Stimulated activated CD8-positive, alpha-beta memory T cell treated with anti-CD3 and anti-CD28 coated beads, Interleukin-12 subunit alpha, Interleukin-12 subunit beta, amount 100 ng/mL, for 24 hours (primary cell): ENCODE measurements at regions not wholly inside any gene's neighbourhood (a gene's known extent, or its start where the extent isn't known, plus 50 kb on each side); places are given as distances from the start of the nearest gene placed in this dataset.
"Not testable (repeated sequence)": the region's sequence is repeated elsewhere in the genome, so short reads cannot be mapped to it uniquely, and the experiment has no call there.

Experiments used
- DNase-seq: peaks from one replicate; pipeline ENCODE4 v3.0.0-alpha.2; 2020; ENCODE audit errors: extremely low read depth

DNA sequence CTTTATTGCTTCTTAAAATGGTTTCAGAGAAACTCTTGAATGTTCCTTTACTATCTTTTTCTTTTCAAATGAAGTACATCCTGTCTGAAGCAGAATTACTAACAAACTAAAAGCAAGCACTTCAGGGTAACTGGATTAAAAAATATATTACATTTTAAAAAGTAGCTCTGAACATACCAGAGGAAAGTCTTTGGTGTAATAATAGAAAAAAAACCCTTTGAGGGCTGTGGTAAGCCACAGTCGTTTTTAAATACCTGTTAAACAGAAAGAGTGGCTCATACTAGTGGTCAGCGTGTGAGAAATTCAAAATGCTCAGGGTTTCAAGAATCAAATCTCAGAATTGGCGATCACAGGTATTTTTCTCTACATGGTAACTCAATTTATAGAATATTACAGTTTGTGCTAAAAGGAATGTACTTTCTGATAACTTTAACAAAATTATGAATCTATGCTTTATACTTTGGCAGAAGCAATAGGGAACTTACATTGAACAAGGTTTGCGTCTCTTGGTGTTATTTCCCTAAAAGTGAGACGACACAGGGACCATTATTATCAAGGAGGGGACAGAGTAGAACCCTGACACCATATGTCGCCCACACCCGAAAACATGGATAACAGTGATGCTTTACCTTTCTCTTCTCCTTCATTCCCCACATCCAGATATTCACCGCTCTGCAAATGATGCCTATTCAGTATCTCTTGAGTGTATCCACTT lies 97.0 kb upstream of the DPH5 start:
- no peak for DNase-seq

- no peak for DNase-seq
These were observed 96.4 kb upstream of the DPH5 start for GRCh38 chr1:101121975-101122374.

- DNase-seq = no peak
These were observed 95.9 kb upstream of the DPH5 start for GRCh38 chr1:101121504-101121903.

DNA sequence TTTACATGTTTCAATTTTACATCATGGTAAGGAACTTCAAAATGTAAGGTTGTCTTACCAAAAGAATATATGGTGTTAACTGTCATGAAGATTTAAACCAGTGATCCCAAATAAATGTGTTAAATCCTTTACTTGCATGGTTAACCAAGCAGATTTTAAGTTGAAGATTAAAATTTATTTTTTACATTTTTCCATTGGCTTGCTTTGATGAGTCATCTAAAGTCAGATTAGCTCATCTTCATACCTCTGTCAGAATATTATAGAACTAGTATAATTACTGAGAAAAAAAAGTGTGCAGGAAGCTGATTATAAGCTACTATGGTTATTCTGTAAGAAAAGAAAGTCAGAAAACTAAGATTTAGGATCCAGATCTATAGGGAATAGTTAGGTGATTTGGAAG lies 95.3 kb upstream of the DPH5 start:
- DNase-seq = no peak

- DNase-seq = no peak
These were observed 93.7 kb upstream of the DPH5 start for GRCh38 chr1:101119289-101119688.

GRCh38 chr1:101116006-101116405 lies 90.4 kb upstream of the DPH5 start:
- no peak for DNase-seq

GRCh38 chr1:101115112-101115511 lies 89.5 kb upstream of the DPH5 start:
- DNase-seq = no peak

DNA sequence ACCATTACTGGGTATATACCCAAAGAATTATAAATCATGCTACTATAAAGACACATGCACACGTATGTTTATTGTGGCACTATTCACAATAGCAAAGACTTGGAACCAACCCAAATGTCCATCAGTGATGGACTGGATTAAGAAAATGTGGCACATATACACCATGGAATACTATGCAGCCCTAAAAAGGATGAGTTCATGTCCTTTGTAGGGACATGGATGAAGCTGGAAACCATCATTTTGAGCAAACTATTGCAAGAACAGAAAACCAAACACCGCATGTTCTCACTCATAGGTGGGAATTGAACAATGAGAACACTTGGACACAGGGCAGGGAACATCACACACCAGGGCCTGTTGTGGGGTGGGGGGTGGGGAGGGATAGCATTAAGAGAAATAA lies 88.5 kb upstream of the DPH5 start:
- not testable (repeated sequence) for DNase-seq

DNA sequence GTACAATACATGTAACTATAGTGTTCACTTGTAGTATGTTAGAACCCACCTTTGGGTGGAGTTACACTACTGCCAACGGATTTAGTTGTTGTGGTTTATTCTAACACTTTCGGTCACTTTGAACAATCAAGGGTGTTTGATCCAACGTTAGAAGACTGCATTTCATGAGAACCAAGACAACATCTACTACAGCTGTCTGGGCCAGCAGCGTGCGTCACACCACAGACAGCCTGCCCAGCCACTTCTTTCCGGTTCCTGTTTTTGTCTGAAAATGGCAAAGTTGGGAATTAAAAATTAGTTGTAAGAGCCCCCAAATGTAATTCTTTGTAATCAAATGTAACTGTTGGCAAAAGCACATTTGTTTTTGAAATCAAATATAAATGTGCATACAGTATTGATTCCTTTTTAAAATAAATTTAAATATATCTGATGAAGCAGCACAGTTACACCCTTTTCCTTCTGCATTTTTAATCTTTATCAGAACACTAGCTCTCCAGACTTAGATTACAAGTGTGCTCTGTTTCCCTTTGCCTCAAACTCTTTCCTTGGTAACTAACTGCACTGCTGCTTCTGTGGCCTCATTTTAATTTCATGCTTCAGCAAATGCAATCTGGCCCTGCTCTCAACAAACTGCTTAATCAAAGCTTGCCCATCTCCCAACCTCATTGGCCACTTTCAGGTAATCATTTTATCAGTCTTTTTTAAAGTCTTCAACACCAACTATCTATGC lies 86.6 kb upstream of the DPH5 start:
- DNase-seq = no peak

DNA sequence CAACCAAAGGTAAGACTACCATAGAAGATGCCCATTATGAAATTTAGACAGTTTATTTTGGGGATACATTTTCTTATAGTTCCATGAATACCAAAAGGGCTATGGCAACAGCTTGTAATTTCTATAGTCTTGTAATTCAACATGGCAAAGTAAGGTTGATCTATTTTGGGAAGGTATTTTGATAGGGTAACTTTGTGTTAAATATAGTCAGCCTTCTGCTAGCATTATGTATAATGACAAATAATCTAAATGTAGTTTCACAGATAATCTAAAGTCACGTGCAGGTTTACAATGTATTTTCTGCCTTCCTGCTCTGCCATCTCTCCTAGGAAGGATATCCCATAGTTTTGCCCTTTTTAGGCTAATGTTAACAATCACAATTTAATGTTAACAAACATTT lies 85.9 kb upstream of the DPH5 start:
- DNase-seq = no peak

GRCh38 chr1:101109791-101110190 lies 84.2 kb upstream of the DPH5 start:
- DNase-seq = no peak

- DNase-seq = no peak
These were observed 82.5 kb upstream of the DPH5 start for GRCh38 chr1:101108111-101108500.

GRCh38 chr1:101107496-101108110 lies 82.0 kb upstream of the DPH5 start:
- DNase-seq = no peak

GRCh38 chr1:101105877-101106276 lies 80.3 kb upstream of the DPH5 start:
- no peak for DNase-seq

GRCh38 chr1:101102426-101103156 lies 77.0 kb upstream of the DPH5 start:
- DNase-seq = no peak

GRCh38 chr1:101101360-101101759 lies 75.8 kb upstream of the DPH5 start:
- DNase-seq = no peak

DNA sequence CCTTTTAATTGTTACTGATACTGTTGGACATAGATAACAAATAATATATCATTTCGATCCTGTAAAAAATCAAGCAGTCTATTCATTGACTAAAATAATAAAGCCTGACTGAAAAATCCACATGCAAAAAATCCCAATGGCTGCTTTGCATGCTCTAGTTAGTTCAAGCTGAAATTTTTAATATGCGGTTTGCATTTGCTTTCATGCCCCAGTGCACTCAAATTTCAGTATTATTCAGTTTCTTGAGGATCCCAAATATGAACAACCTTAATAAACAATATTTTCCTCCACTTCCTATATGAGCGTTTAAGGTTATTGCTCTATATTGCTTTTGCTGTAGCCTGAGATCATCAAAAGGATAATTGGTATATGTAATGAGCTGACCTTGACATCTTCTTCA lies 75.1 kb upstream of the DPH5 start:
- DNase-seq = no peak

DNA sequence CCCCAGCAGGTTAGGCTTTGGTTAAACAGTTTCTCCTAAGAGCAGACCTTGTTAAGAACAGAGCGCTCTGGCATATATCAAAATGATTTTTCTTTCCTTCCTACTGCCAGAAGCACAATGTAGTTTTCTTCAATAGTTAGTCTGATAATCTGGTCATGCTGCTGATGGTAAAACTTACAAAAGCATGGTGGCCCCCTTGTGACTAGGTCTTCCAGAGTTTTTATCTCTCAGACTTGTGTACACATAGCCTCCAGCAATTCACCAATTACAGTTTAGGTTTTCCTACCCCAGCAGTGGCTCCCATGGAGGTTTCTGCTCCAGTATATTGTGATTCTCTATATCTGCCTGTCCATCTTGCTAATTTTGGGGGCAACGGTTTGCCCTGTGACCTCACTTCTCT lies 73.3 kb upstream of the DPH5 start:
- DNase-seq = no peak

DNA sequence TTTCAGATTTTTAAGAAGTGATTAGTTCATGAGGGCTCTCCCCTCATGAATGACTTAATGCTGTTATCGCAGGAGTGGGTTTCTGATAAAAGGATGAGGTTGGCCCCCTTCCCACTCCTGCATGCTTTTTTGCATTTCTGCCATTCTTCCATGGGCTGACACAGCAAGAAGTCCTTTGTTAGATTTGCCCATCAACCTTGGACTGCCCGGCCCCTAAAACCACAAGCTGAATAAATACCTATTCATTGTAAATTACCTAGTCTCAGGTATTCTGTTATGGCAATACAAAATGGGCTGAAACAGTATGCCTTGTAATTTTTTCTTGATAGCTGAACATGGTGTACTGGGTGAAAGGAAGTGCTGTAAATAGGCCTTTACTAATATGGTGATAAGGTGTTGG lies 72.7 kb upstream of the DPH5 start:
- DNase-seq = no peak

DNA sequence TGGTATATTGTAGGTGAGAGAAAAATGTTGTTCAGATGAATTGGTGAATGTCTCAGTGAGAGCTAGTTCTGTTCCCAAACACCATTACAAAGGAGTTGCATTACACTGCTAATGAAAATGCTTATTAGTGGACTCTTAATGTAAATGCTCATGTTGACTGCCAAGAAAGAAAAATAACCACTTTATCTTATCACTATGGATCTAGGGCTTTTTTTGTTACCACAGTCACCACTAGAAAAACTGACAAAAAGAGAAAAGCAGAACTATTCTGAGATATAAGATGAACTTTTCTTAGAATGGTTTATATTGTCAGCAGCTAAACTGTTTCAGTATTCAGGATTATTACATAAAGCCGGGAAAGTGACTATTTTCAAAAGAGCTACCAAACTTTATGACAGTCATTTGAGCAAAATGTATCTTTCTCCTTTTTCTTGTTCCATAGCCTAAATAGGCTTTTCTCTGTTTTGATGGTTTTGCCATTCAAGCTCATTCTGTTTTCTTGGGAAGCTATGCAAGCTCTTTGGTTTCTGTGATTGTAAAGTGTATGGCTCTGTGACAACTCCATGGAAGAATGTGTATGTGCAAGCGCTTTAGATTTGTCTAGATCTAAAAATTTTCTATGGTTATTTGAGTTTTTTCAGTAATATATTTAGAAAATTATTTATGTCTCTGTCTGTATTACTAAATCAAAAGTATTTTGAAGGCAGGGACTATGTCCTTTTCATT lies 64.2 kb upstream of the DPH5 start:
- no peak for DNase-seq

- no peak for DNase-seq
These were observed 62.8 kb upstream of the DPH5 start for GRCh38 chr1:101088431-101088830.

- no peak for DNase-seq
These were observed 61.2 kb upstream of the DPH5 start for GRCh38 chr1:101086783-101087182.
